Suprapubic skin (tissue), 4 donors: ENCODE measurements at regions not wholly inside any gene's neighbourhood (a gene's known extent, or its start where the extent isn't known, plus 50 kb on each side); places are given as distances from the start of the nearest gene placed in this dataset.

Experiments used
- DNase-seq, 2 donors: peaks; one replicate each; pipeline ENCODE4 v3.0.0-alpha.2; 2019; ENCODE audit warnings: low spot score in 2 of 2
- H3K27ac ChIP-seq: fragments of 200-600 bp; sonication (generic); one replicate; pipeline ENCODE4 v1.5.1; 2019
- H3K27me3 ChIP-seq: fragments of 200-600 bp; sonication (generic); one replicate; pipeline ENCODE4 v1.5.1; 2019
- H3K36me3 ChIP-seq: fragments of 200-600 bp; sonication (generic); one replicate; pipeline ENCODE4 v1.5.1; 2019
- H3K4me1 ChIP-seq: fragments of 200-600 bp; sonication (generic); one replicate; pipeline ENCODE4 v1.5.1; 2019
- H3K4me3 ChIP-seq: fragments of 200-600 bp; sonication (generic); one replicate; pipeline ENCODE4 v1.5.1; 2019; ENCODE audit warnings: mild to moderate bottlenecking
- H3K9me3 ChIP-seq: fragments of 200-600 bp; sonication (generic); one replicate; pipeline ENCODE4 v1.5.1; 2019
- CTCF ChIP-seq, 2 donors: fragments of 200-600 bp in 1 of 2; fragments of 450-650 bp in 1 of 2; sonication (generic) in 1 of 2; IDR thresholded peaks; one replicate each; pipeline ENCODE4 v1.5.1; 2016 to 2019; ENCODE audit warnings: antibody characterized with exemption in 2 of 2, mild to moderate bottlenecking in 1 of 2, moderate library complexity in 1 of 2
- EP300 ChIP-seq: sonication (generic); formaldehyde crosslinking; IDR thresholded peaks from one replicate; pipeline ENCODE4 v1.6.1; 2017; ENCODE audit warnings: antibody characterized with exemption
- POLR2A ChIP-seq, 2 donors: fragments of 450-650 bp; IDR thresholded peaks; one replicate each; pipeline ENCODE4 v1.6.1; 2017; ENCODE audit warnings: antibody characterized with exemption in 2 of 2, mild to moderate bottlenecking in 2 of 2, moderate library complexity in 2 of 2
- POLR2AphosphoS5 ChIP-seq, 3 donors: sonication (generic); formaldehyde crosslinking; IDR thresholded peaks; one replicate each; pipeline ENCODE4 v1.6.1; 2017; ENCODE audit warnings: antibody characterized with exemption in 3 of 3
- WGBS: methylation state at CpG from one replicate; pipeline ENCODE4 v1.1.5; 2018; 5-methylcytosine and 5-hydroxymethylcytosine counted together

- Histone ChIP-seq H3K36me3 (no peaks in the 10 kb centered on the region), H3K27me3 (no peaks in the 10 kb centered on the region), H3K4me1 (peaks cover 34% of the 10 kb centered on the region), H3K9me3 (no peaks in the 10 kb centered on the region), H3K27ac (no peak overlapping the region), H3K4me3 (no peak overlapping the region)
- WGBS = 82% methylated on average over 23 of the region's 24 CpGs
- DNase-seq = no peak
- TF ChIP-seq POLR2A (IDR thresholded peaks at IDR 0.05) (no peak), EP300 (no peak), POLR2AphosphoS5 (IDR thresholded peaks at IDR 0.05) (no peak), CTCF (IDR thresholded peaks at IDR 0.05) (no peak)
Observed at GRCh38 chr22:23518376-23519187, 61.5 kb downstream of the IGLL1 start.

- H3K4me3 ChIP-seq = no peak overlapping the region
- no peaks in the 10 kb centered on the region for H3K27me3 ChIP-seq
- TF ChIP-seq CTCF (IDR thresholded peaks at IDR 0.05) (no peak), POLR2A (IDR thresholded peaks at IDR 0.05) (no peak), POLR2AphosphoS5 (IDR thresholded peaks at IDR 0.05) (no peak), EP300 (no peak)
- H3K27ac ChIP-seq = no peak overlapping the region
- WGBS = 91% methylated on average over 4 of the region's 4 CpGs
- H3K9me3 ChIP-seq = no peaks in the 10 kb centered on the region
- H3K36me3 ChIP-seq = no peaks in the 10 kb centered on the region
- DNase-seq = no peak
- peaks cover 31% of the 10 kb centered on the region for H3K4me1 ChIP-seq
Observed at GRCh38 chr22:23517804-23518375, 62.2 kb downstream of the IGLL1 start.

- Histone ChIP-seq H3K4me3 (no peak overlapping the region), H3K27ac (no peak overlapping the region), H3K27me3 (no peaks in the 10 kb centered on the region), H3K36me3 (no peaks in the 10 kb centered on the region), H3K9me3 (no peaks in the 10 kb centered on the region), H3K4me1 (peaks cover 15% of the 10 kb centered on the region)
- 87% methylated on average over 8 of the region's 9 CpGs for WGBS
- TF ChIP-seq POLR2A (IDR thresholded peaks at IDR 0.05) (no peak), EP300 (no peak), POLR2AphosphoS5 (IDR thresholded peaks at IDR 0.05) (no peak), CTCF (IDR thresholded peaks at IDR 0.05) (no peak)
- no peak for DNase-seq
Observed at GRCh38 chr22:23516304-23516703, 63.8 kb downstream of the IGLL1 start.

GRCh38 chr22:23514322-23515038, 65.6 kb downstream of the IGLL1 start:
- Histone ChIP-seq H3K27me3 (no peaks in the 10 kb centered on the region), H3K27ac (no peak overlapping the region), H3K4me3 (no peak overlapping the region), H3K9me3 (no peaks in the 10 kb centered on the region), H3K36me3 (no peaks in the 10 kb centered on the region), H3K4me1 (no peaks in the 10 kb centered on the region)
- 76% methylated on average over 14 of the region's 15 CpGs for WGBS
- no peak for DNase-seq
- TF ChIP-seq POLR2A (IDR thresholded peaks at IDR 0.05) (no peak), CTCF (IDR thresholded peaks at IDR 0.05) (no peak), POLR2AphosphoS5 (IDR thresholded peaks at IDR 0.05) (no peak), EP300 (no peak)

GRCh38 chr22:23513705-23514104, 66.4 kb downstream of the IGLL1 start:
- no peak for TF ChIP-seq EP300
- no peak for TF ChIP-seq POLR2A (IDR thresholded peaks at IDR 0.05)
- TF ChIP-seq CTCF (IDR thresholded peaks at IDR 0.05) = no peak
- TF ChIP-seq POLR2AphosphoS5 (IDR thresholded peaks at IDR 0.05) = no peak
- Histone ChIP-seq H3K36me3 (no peaks in the 10 kb centered on the region), H3K9me3 (no peaks in the 10 kb centered on the region), H3K27ac (no peak overlapping the region), H3K4me1 (no peaks in the 10 kb centered on the region), H3K4me3 (no peak overlapping the region), H3K27me3 (no peaks in the 10 kb centered on the region)
- DNase-seq = no peak
- WGBS = 90% methylated on average over 7 of the region's 7 CpGs
